ENCODE measurements at regions not wholly inside any gene's neighbourhood (a gene's known extent, or its start where the extent isn't known, plus 50 kb on each side); places are given as distances from the start of the nearest gene placed in this dataset.

GRCh38 chrX:57848857-57849256, 61.4 kb downstream of the ZXDA start:
- no peak overlapping the region for H2AFZ ChIP-seq (ENCODE audit: low read depth)
- no peak overlapping the region for H3K4me2 ChIP-seq
- DNase-seq = no peak
- H3K4me1 ChIP-seq (ENCODE audit: control insufficient read depth in 1 of 2, insufficient read depth in 2 of 2, low read depth in 1 of 2, low read length in 1 of 2) = no peaks in the 10 kb centered on the region
- H3K9me3 ChIP-seq = no peaks in the 10 kb centered on the region
- TF ChIP-seq GABPA (IDR thresholded peaks at IDR 0.05; ENCODE audit: low read depth) (no peak), TEAD4 (IDR thresholded peaks at IDR 0.05; ENCODE audit: borderline replicate concordance, insufficient read depth) (no peak), FOXM1 (IDR thresholded peaks at IDR 0.05; ENCODE audit: low read depth) (no peak), RCOR1 (IDR thresholded peaks at IDR 0.05; ENCODE audit: low read length) (no peak), IRF3 (IDR thresholded peaks at IDR 0.05; ENCODE audit: low read depth, low read length) (no peak), RXRA (IDR thresholded peaks at IDR 0.05; ENCODE audit: borderline replicate concordance, low read depth) (no peak), TCF12 (IDR thresholded peaks at IDR 0.05) (no peak), CHD2 (IDR thresholded peaks at IDR 0.05; ENCODE audit: low read length, partially characterized antibody) (no peak), RAD21 (IDR thresholded peaks at IDR 0.05; ENCODE audit: low read length) (no peak), USF2 (IDR thresholded peaks at IDR 0.05; ENCODE audit: borderline replicate concordance, low read depth, low read length) (no peak)
- TF ChIP-seq, protein P1, sequence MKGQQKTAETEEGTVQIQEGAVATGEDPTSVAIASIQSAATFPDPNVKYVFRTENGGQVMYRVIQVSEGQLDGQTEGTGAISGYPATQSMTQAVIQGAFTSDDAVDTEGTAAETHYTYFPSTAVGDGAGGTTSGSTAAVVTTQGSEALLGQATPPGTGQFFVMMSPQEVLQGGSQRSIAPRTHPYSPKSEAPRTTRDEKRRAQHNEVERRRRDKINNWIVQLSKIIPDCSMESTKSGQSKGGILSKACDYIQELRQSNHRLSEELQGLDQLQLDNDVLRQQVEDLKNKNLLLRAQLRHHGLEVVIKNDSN (IDR thresholded peaks at IDR 0.05; ENCODE audit: borderline replicate concordance, low read depth) = no peak
- H4K20me1 ChIP-seq (ENCODE audit: insufficient read depth) = no peaks in the 10 kb centered on the region
- H3K27me3 ChIP-seq (ENCODE audit: insufficient read depth) = no peaks in the 10 kb centered on the region
- H3K27ac ChIP-seq (ENCODE audit: low read depth in 2 of 2, low read length in 1 of 2) = no peak overlapping the region
- H3K9ac ChIP-seq = no peak overlapping the region
- no peak overlapping the region for H3K4me3 ChIP-seq (ENCODE audit: low read depth in 2 of 2, low read length in 1 of 2)
- H3K9me2 ChIP-seq = no peaks in the 10 kb centered on the region
- no peaks in the 10 kb centered on the region for H3K36me3 ChIP-seq (replicated peaks in 1 of 2; ENCODE audit: control insufficient read depth in 1 of 2, insufficient read depth in 2 of 2, low read length in 1 of 2)
- ChIA-PET POLR2A (no interaction called here), CTCF (no interaction called here)
- no peaks in the 10 kb centered on the region for H3F3A ChIP-seq (replicated peaks; ENCODE audit: insufficient read depth)
- no peaks in the 10 kb centered on the region for H3K79me2 ChIP-seq (ENCODE audit: insufficient read depth)
- WGBS (ENCODE audit: low lambda C conversion rate) = 11% methylated on average over 4 of the region's 4 CpGs

- H3F3A ChIP-seq (replicated peaks; ENCODE audit: insufficient read depth) = no peaks in the 10 kb centered on the region
- no peaks in the 10 kb centered on the region for H3K79me2 ChIP-seq (ENCODE audit: insufficient read depth)
- no peak for DNase-seq
- peak overlapping the region; percentile 45 to 53; a peak in 3 of 4 replicates for H3K4me3 ChIP-seq (ENCODE audit: low read depth in 2 of 2, low read length in 1 of 2)
- no peaks in the 10 kb centered on the region; a peak in 1 of 4 replicates for H3K4me1 ChIP-seq (ENCODE audit: control insufficient read depth in 1 of 2, insufficient read depth in 2 of 2, low read depth in 1 of 2, low read length in 1 of 2)
- CTCF ChIA-PET = interaction anchor here (0.9 to 1.5 kb wide), 4 partner anchors 55 to 254 kb away, joined by 3 to 5 read pairs (median 4); no protein-coding TSS in a partner anchor
- no peaks in the 10 kb centered on the region for H4K20me1 ChIP-seq (ENCODE audit: insufficient read depth)
- no peaks in the 10 kb centered on the region; the same call in 1 of the 2 replicates for H3K27me3 ChIP-seq (ENCODE audit: insufficient read depth)
- H3K4me2 ChIP-seq = peak overlapping the region; percentile 68
- H3K9me3 ChIP-seq = no peaks in the 10 kb centered on the region
- POLR2A ChIA-PET = no interaction called here
- peak overlapping the region; percentile 32; the same call in 1 of the 2 replicates for H2AFZ ChIP-seq (ENCODE audit: low read depth)
- no peak overlapping the region for H3K9ac ChIP-seq
- WGBS (ENCODE audit: low lambda C conversion rate) = 3% methylated on average over 4 of the region's 4 CpGs
- H3K27ac ChIP-seq (ENCODE audit: low read depth in 2 of 2, low read length in 1 of 2) = no peak overlapping the region
- no peaks in the 10 kb centered on the region for H3K36me3 ChIP-seq (replicated peaks in 1 of 2; ENCODE audit: control insufficient read depth in 1 of 2, insufficient read depth in 2 of 2, low read length in 1 of 2)
- no peaks in the 10 kb centered on the region for H3K9me2 ChIP-seq
- TF ChIP-seq ELF1 (IDR thresholded peaks at IDR 0.05) = no peak
- no peak for TF ChIP-seq MAX (IDR thresholded peaks at IDR 0.05; ENCODE audit: low read depth)
- no peak for TF ChIP-seq USF2 (IDR thresholded peaks at IDR 0.05; ENCODE audit: borderline replicate concordance, low read depth, low read length)
- TF ChIP-seq NRF1 (IDR thresholded peaks at IDR 0.05; ENCODE audit: low read depth, low read length) = no peak
- no peak for TF ChIP-seq SIN3A (IDR thresholded peaks at IDR 0.05; ENCODE audit: borderline replicate concordance, low read depth, low read length)
- TF ChIP-seq IRF3 (IDR thresholded peaks at IDR 0.05; ENCODE audit: low read depth, low read length) = no peak
- TF ChIP-seq, protein P2, sequence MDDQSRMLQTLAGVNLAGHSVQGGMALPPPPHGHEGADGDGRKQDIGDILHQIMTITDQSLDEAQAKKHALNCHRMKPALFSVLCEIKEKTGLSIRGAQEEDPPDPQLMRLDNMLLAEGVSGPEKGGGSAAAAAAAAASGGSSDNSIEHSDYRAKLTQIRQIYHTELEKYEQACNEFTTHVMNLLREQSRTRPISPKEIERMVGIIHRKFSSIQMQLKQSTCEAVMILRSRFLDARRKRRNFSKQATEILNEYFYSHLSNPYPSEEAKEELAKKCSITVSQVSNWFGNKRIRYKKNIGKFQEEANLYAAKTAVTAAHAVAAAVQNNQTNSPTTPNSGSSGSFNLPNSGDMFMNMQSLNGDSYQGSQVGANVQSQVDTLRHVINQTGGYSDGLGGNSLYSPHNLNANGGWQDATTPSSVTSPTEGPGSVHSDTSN (IDR thresholded peaks at IDR 0.05) = no peak
- TF ChIP-seq RCOR1 (IDR thresholded peaks at IDR 0.05; ENCODE audit: low read length) = no peak
- no peak for TF ChIP-seq EP300 (IDR thresholded peaks at IDR 0.05; ENCODE audit: borderline replicate concordance in 1 of 2, low read depth in 1 of 2, low read length in 1 of 2)
- TF ChIP-seq CHD2 (IDR thresholded peaks at IDR 0.05; ENCODE audit: low read length, partially characterized antibody) = no peak
Observed at GRCh38 chrX:57822818-57823217, 87.4 kb downstream of the ZXDA start.
